OCI-LY7 (cell line): ENCODE measurements at regions not wholly inside any gene's neighbourhood (a gene's known extent, or its start where the extent isn't known, plus 50 kb on each side); places are given as distances from the start of the nearest gene placed in this dataset.

Source experiments
- CTCF ChIP-seq: fragments of 200-600 bp; sonication (generic); conservative IDR thresholded peaks from 2 replicates; pipeline ENCODE4 v1.5.1; 2014; ENCODE audit warnings: mild to moderate bottlenecking, antibody characterized with exemption, low read length, moderate library complexity, mixed read lengths
- EZH2phosphoT487 ChIP-seq: fragments of 200-600 bp; sonication (generic); IDR thresholded peaks from 2 replicates; pipeline ENCODE4 v1.6.1; 2018; ENCODE audit warnings: low read depth, borderline replicate concordance, mild to moderate bottlenecking, mixed run types, antibody characterized with exemption, low read length, moderate library complexity, mixed read lengths

GRCh38 chr5:145393426-145393825 is 441.7 kb downstream of the PRELID2 start:
- TF ChIP-seq CTCF, result no peak
- TF ChIP-seq EZH2phosphoT487, result no peak
